GM21576 (cell line): ENCODE measurements at regions not wholly inside any gene's neighbourhood (a gene's known extent, or its start where the extent isn't known, plus 50 kb on each side); places are given as distances from the start of the nearest gene placed in this dataset.

Experiments
- ATAC-seq: cut with Tn5 transposase; IDR thresholded peaks from one replicate; pipeline ENCODE4 v1.9.1; 2021; ENCODE audit warnings: mild to moderate bottlenecking, moderate library complexity; ENCODE audit not compliant: unreplicated experiment

- ATAC-seq = no peak
These were observed 310.2 kb upstream of the TLE3 start for GRCh38 chr15:70407955-70408354.

GRCh38 chr15:70407336-70407670 lies 309.6 kb upstream of the TLE3 start:
- ATAC-seq = no peak

GRCh38 chr15:70406617-70407335 lies 309.1 kb upstream of the TLE3 start:
- ATAC-seq = no peak

- no peak for ATAC-seq
These were observed 304.0 kb upstream of the TLE3 start for GRCh38 chr15:70401709-70402108.

GRCh38 chr15:70400766-70401541 lies 303.2 kb upstream of the TLE3 start:
- ATAC-seq = no peak

GRCh38 chr15:70399204-70399603 lies 301.5 kb upstream of the TLE3 start:
- no peak for ATAC-seq

- no peak for ATAC-seq
These were observed 301.0 kb upstream of the TLE3 start for GRCh38 chr15:70398694-70399093.

GRCh38 chr15:70396807-70397206 lies 299.1 kb upstream of the TLE3 start:
- no peak for ATAC-seq

GRCh38 chr15:70395164-70395563 lies 297.4 kb upstream of the TLE3 start:
- no peak for ATAC-seq

- ATAC-seq = no peak
These were observed 293.0 kb upstream of the TLE3 start for GRCh38 chr15:70390723-70391122.

GRCh38 chr15:70387993-70388392 lies 290.3 kb upstream of the TLE3 start:
- no peak for ATAC-seq

GRCh38 chr15:70387081-70387480 lies 289.4 kb upstream of the TLE3 start:
- no peak for ATAC-seq

GRCh38 chr15:70385711-70386110 lies 288.0 kb upstream of the TLE3 start:
- no peak for ATAC-seq

- ATAC-seq = no peak
These were observed 287.3 kb upstream of the TLE3 start for GRCh38 chr15:70385052-70385451.

- no peak for ATAC-seq
These were observed 286.1 kb upstream of the TLE3 start for GRCh38 chr15:70383856-70384255.

GRCh38 chr15:70382762-70383458 lies 285.2 kb upstream of the TLE3 start:
- no peak for ATAC-seq

GRCh38 chr15:70382009-70382749 lies 284.5 kb upstream of the TLE3 start:
- ATAC-seq = no peak

- ATAC-seq = no peak
These were observed 282.5 kb upstream of the TLE3 start for GRCh38 chr15:70379938-70380883.

- no peak for ATAC-seq
These were observed 281.4 kb upstream of the TLE3 start for GRCh38 chr15:70379134-70379533.
